ENCODE measurements at regions not wholly inside any gene's neighbourhood (a gene's known extent, or its start where the extent isn't known, plus 50 kb on each side); places are given as distances from the start of the nearest gene placed in this dataset.

- Histone ChIP-seq H3K4me3 (replicated peaks in 1 of 2; ENCODE audit: low read depth in 1 of 2, low read length in 2 of 2) (no peak overlapping the region), H2AFZ (ENCODE audit: low read depth, low read length, poor library complexity, severe bottlenecking) (no peak overlapping the region), H3K9me2 (ENCODE audit: insufficient read depth) (0 out of 2 replicates have a peak, but pooled peaks cover 8% of the 10 kb centered on the region), H3K4me1 (ENCODE audit: control insufficient read depth in 1 of 2, insufficient read depth in 2 of 2, low read length in 2 of 2) (no peaks in the 10 kb centered on the region), H3K9ac (ENCODE audit: low read length) (no peak overlapping the region), H3K9me3 (ENCODE audit: control insufficient read depth in 1 of 2, insufficient read depth in 1 of 2, low read depth in 1 of 2, low read length in 2 of 2) (no peaks in the 10 kb centered on the region), H3K36me3 (ENCODE audit: control insufficient read depth in 1 of 2, insufficient read depth in 2 of 2, low read length in 2 of 2) (no peaks in the 10 kb centered on the region), H3K27ac (ENCODE audit: low read depth, low read length) (no peak overlapping the region), H3K27me3 (ENCODE audit: insufficient read depth, low read length) (no peaks in the 10 kb centered on the region), H4K20me1 (ENCODE audit: insufficient read depth) (no peaks in the 10 kb centered on the region), H3K79me2 (ENCODE audit: insufficient read depth, low read length) (no peaks in the 10 kb centered on the region), H3K4me2 (ENCODE audit: low read length) (no peak overlapping the region)
- no peak for ATAC-seq
- TF ChIP-seq EGR1 (IDR thresholded peaks at IDR 0.05; ENCODE audit: low read depth) (no peak), CBX3 (IDR thresholded peaks at IDR 0.05; ENCODE audit: low read depth) (no peak), ZNF274 (IDR thresholded peaks at IDR 0.05; ENCODE audit: low read depth, low read length) (no peak), FOSL1 (IDR thresholded peaks at IDR 0.05; ENCODE audit: low read depth) (no peak), SRF (IDR thresholded peaks at IDR 0.05; ENCODE audit: low read depth) (no peak), RAD21 (IDR thresholded peaks at IDR 0.05; ENCODE audit: low read depth) (no peak), POLR2AphosphoS5 (IDR thresholded peaks at IDR 0.05; ENCODE audit: low read depth, low read length) (no peak), TCF7L2 (IDR thresholded peaks at IDR 0.05; ENCODE audit: borderline replicate concordance, extremely low read depth, insufficient read depth, insufficient read length) (no peak), YY1 (IDR thresholded peaks at IDR 0.05; ENCODE audit: extremely low read depth, insufficient replicate concordance, low read depth, low read length) (no peak), EZH2 (IDR thresholded peaks at IDR 0.05) (no peak), EZH2phosphoT487 (IDR thresholded peaks at IDR 0.05; ENCODE audit: borderline replicate concordance) (no peak), MAX (IDR thresholded peaks at IDR 0.05) (no peak), CEBPB (IDR thresholded peaks at IDR 0.05; ENCODE audit: low read depth) (no peak), JUND (IDR thresholded peaks at IDR 0.05) (no peak), CTCF (IDR thresholded peaks at IDR 0.05 in 2 of 3, conservative IDR thresholded peaks at IDR 0.05 in 1 of 3; ENCODE audit: borderline replicate concordance in 1 of 3, insufficient read depth in 1 of 3, low read depth in 2 of 3, low read length in 2 of 3) (no peak), POLR2A (IDR thresholded peaks at IDR 0.05; ENCODE audit: borderline replicate concordance, extremely low read depth, insufficient read depth, insufficient read length) (no peak), REST (IDR thresholded peaks at IDR 0.05; ENCODE audit: low read depth) (no peak)
- TF ChIP-seq, protein P1, sequence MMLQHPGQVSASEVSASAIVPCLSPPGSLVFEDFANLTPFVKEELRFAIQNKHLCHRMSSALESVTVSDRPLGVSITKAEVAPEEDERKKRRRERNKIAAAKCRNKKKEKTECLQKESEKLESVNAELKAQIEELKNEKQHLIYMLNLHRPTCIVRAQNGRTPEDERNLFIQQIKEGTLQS (IDR thresholded peaks at IDR 0.05): no peak
- no TSS peak for BruUV-seq (replicated peaks)
- RAD21 ChIA-PET (ENCODE audit: low non-redundant PET in 1 of 2, low total read pairs in 2 of 2, uncharacterized antibody in 2 of 2, unreplicated experiment in 2 of 2): no interaction called here
- intact Hi-C loops (cut with micrococcal nuclease): no loop called here
- DNase-seq (ENCODE audit: low read depth, low spot score): no peak
- POLR2A ChIA-PET: no interaction called here
- CTCF ChIA-PET: no interaction called here
These were observed 157.0 kb upstream of the TLL1 start for GRCh38 chr4:165715989-165716388.
